Endothelial cell of umbilical vein (primary cell): ENCODE measurements at regions not wholly inside any gene's neighbourhood (a gene's known extent, or its start where the extent isn't known, plus 50 kb on each side); places are given as distances from the start of the nearest gene placed in this dataset.

ENCODE experiments used
- BruUV-seq: library from RNA; stranded (reverse); fragments of 400-500 nt; replicated peaks from 2 replicates; lab custom pipeline; 2021; lab: Mats Ljungman, UMichigan
- CTCF ChIA-PET: fragments of 300-600, 350-600 bp; sonication (Branson Sonifier 250); formaldehyde crosslinking; loops from one replicate; lab custom pipeline; 2021; ENCODE audit warnings: antibody characterized with exemption, inconsistent platforms; lab: Charles Lee
- POLR2A ChIA-PET: fragments of 300-600, 350-600 bp; sonication (Branson Sonifier 250); formaldehyde crosslinking; loops from one replicate; lab custom pipeline; 2021; ENCODE audit warnings: antibody characterized with exemption, inconsistent platforms; lab: Charles Lee
- DNase-seq: peaks from one replicate; pipeline ENCODE4 v3.0.0-alpha.2; 2011; ENCODE audit warnings: low read depth, low spot score
- FAIRE-seq: peaks from 2 replicates; lab custom pipeline; 2011; peaks lifted over from hg19 to GRCh38; lab: Jason Lieb, UNC
- H2AFZ ChIP-seq: 2 replicates; pipeline ENCODE4 v1.6.0; 2012; ENCODE audit warnings: low read depth, low read length, control low read depth, inconsistent platforms
- H3K27ac ChIP-seq: 2 replicates; pipeline ENCODE4 v1.5.1; 2011; ENCODE audit warnings: low read depth, mild to moderate bottlenecking, control low read depth, low read length, moderate library complexity; ENCODE audit not compliant: insufficient read depth
- H3K27me3 ChIP-seq, 2 experiments: 2 replicates each; pipeline versions ENCODE4 v1.6.0 to v1.6.1; 2011; ENCODE audit warnings: low read length in 2 of 2, mixed read lengths in 1 of 2; ENCODE audit not compliant: control insufficient read depth in 2 of 2, insufficient read depth in 2 of 2
- H3K36me3 ChIP-seq, 2 experiments: 2 replicates in 1 of 2; 3 replicates in 1 of 2; pipeline ENCODE4 v1.5.1; 2011; ENCODE audit warnings: low read length in 2 of 2, mild to moderate bottlenecking in 1 of 2, moderate library complexity in 1 of 2; ENCODE audit not compliant: control insufficient read depth in 2 of 2, insufficient read depth in 2 of 2; ENCODE audit errors: extremely low read depth in 1 of 2
- H3K4me1 ChIP-seq: 3 replicates; pipeline ENCODE4 v1.5.1; 2011; ENCODE audit warnings: mild to moderate bottlenecking, low read length; ENCODE audit not compliant: control insufficient read depth, insufficient read depth; ENCODE audit errors: extremely low read depth
- H3K4me2 ChIP-seq: 2 replicates; pipeline ENCODE4 v1.6.1; 2011; ENCODE audit warnings: low read length, control low read depth, mixed read lengths; ENCODE audit not compliant: insufficient read depth
- H3K4me3 ChIP-seq, 3 experiments: fragments of 200-600 bp in 1 of 3; sonication (generic), shearing (Covaris generic) in 1 of 3; replicated peaks in 1 of 3; 2 replicates each; pipeline ENCODE4 v1.5.1; 2011 to 2016; ENCODE audit warnings: control low read depth in 3 of 3, low read length in 3 of 3, mild to moderate bottlenecking in 2 of 3, inconsistent platforms in 1 of 3, low read depth in 1 of 3, moderate library complexity in 1 of 3; ENCODE audit not compliant: insufficient read depth in 1 of 3
- H3K79me2 ChIP-seq: 2 replicates; pipeline ENCODE4 v1.6.0; 2012; ENCODE audit warnings: low read length, inconsistent platforms; ENCODE audit not compliant: control insufficient read depth, insufficient read depth
- H3K9ac ChIP-seq: replicated peaks from 2 replicates; pipeline ENCODE3; 2011; ENCODE audit warnings: low read length, control low read depth; ENCODE audit not compliant: insufficient read depth; ENCODE audit errors: extremely low read depth
- H3K9me1 ChIP-seq: replicated peaks from 3 replicates; pipeline ENCODE4 v1.6.0; 2011; ENCODE audit warnings: mild to moderate bottlenecking, low read length; ENCODE audit not compliant: control insufficient read depth, insufficient read depth; ENCODE audit errors: extremely low read depth
- H3K9me3 ChIP-seq: replicated peaks from 2 replicates; pipeline ENCODE4 v1.5.1; 2012; ENCODE audit warnings: low read length, inconsistent platforms; ENCODE audit not compliant: control insufficient read depth, insufficient read depth
- H4K20me1 ChIP-seq: replicated peaks from 2 replicates; pipeline ENCODE3; 2011; ENCODE audit warnings: mild to moderate bottlenecking, low read length; ENCODE audit not compliant: control insufficient read depth, insufficient read depth; ENCODE audit errors: extremely low read depth
- EZH2 ChIP-seq: IDR thresholded peaks from 2 replicates; pipeline ENCODE4 v1.6.1; 2012; ENCODE audit warnings: borderline replicate concordance, low read depth, mild to moderate bottlenecking, moderate library complexity, low read length, inconsistent platforms; ENCODE audit not compliant: severe bottlenecking
- FOS ChIP-seq: IDR thresholded peaks from 2 replicates; pipeline ENCODE4 v1.6.1; 2011; ENCODE audit warnings: mild to moderate bottlenecking, low read length, moderate library complexity, borderline replicate concordance; ENCODE audit not compliant: insufficient read depth
- GATA2 ChIP-seq: IDR thresholded peaks from 2 replicates; pipeline ENCODE4 v1.7.0; 2011; ENCODE audit warnings: low read depth, mild to moderate bottlenecking, moderate library complexity, mixed read lengths, low read length; ENCODE audit not compliant: insufficient read length, insufficient read depth
- JUN ChIP-seq: IDR thresholded peaks from 2 replicates; pipeline ENCODE4 v1.6.1; 2011; ENCODE audit warnings: borderline replicate concordance, low read depth; ENCODE audit not compliant: insufficient read length, insufficient read depth
- MYC ChIP-seq: IDR thresholded peaks from one replicate; pipeline ENCODE4 v1.6.1; 2011; ENCODE audit warnings: mild to moderate bottlenecking, low read depth, low read length
- POLR2A ChIP-seq: IDR thresholded peaks from 2 replicates; pipeline ENCODE4 v1.6.1; 2012; ENCODE audit warnings: low read depth, mild to moderate bottlenecking, control low read depth, low read length
- POLR2AphosphoS5 ChIP-seq: IDR thresholded peaks from 2 replicates; pipeline ENCODE4 v1.6.1; 2012; ENCODE audit warnings: low read depth, mild to moderate bottlenecking, control low read depth, low read length, moderate library complexity; ENCODE audit not compliant: insufficient read depth
- dilution Hi-C: fragments of 300-500 bp; cut with MboI; formaldehyde crosslinking; loops from one replicate; pipeline ENCODE4 v1.15.0; 2019; ENCODE audit warnings: low sequenced_read_pairs; ENCODE audit not compliant: extremely low pct_ligation_motif_present
- intact Hi-C: fragments of 100-400 bp; cut with micrococcal nuclease; formaldehyde crosslinking; loops from one replicate; pipeline ENCODE4 v1.10.0; 2022
- TF ChIP-seq, protein P1 (sequence below): IDR thresholded peaks from 2 replicates; pipeline ENCODE4 v1.6.1; 2011; ENCODE audit not compliant: insufficient read depth, insufficient read length
- TF ChIP-seq, protein P2 (sequence below), 2 donors: IDR thresholded peaks; 1 replicate in 1 of 2; 2 replicates in 1 of 2; pipeline ENCODE4 v1.5.1; 2011; ENCODE audit warnings: low read length in 2 of 2, mild to moderate bottlenecking in 2 of 2, moderate library complexity in 2 of 2, control low read depth in 1 of 2, inconsistent platforms in 1 of 2, low read depth in 1 of 2; ENCODE audit not compliant: insufficient read depth in 1 of 2; ENCODE audit errors: extremely low read depth in 1 of 2

DNA sequence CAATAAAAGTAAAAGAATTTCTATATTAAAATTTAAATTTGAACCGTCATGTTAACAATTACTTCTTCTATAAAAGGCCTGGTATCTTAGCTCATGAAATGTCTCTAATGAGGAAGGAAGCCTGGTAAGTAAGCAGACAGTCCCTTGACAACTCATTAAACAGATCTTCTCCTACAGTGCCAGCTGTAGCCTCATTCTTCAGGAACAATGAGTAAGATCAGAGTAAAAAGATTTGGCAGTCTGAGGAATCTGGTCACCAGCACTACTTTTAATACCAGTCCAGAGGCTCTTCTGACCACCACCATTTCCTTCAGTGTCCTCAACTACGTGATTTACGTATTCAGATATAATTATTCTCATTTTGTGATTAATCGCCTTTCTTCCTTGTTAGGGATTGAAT lies 955.0 kb upstream of the ALCAM start:
- dilution Hi-C loops, result no loop called here

More for the DNA sequence above, 955.0 kb upstream of the ALCAM start:
- Histone ChIP-seq H2AFZ (no peak overlapping the region), H3K4me2 (no peak overlapping the region), H3K27me3 (no peaks in the 10 kb centered on the region), H3K79me2 (no peaks in the 10 kb centered on the region), H3K36me3 (no peaks in the 10 kb centered on the region), H3K27ac (no peak overlapping the region), H3K9me3 (no peaks in the 10 kb centered on the region), H3K4me3 (no peak overlapping the region), H3K9ac (no peak overlapping the region), H3K4me1 (no peaks in the 10 kb centered on the region), H3K9me1 (no peaks in the 10 kb centered on the region), H4K20me1 (no peaks in the 10 kb centered on the region)
- ChIA-PET POLR2A (no interaction called here), CTCF (no interaction called here)
- TF ChIP-seq POLR2A (no peak), FOS (no peak), EZH2 (no peak), MYC (no peak), POLR2AphosphoS5 (no peak), GATA2 (no peak), JUN (no peak)
- TF ChIP-seq, protein P1, sequence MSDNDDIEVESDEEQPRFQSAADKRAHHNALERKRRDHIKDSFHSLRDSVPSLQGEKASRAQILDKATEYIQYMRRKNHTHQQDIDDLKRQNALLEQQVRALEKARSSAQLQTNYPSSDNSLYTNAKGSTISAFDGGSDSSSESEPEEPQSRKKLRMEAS, result no peak
- TF ChIP-seq, protein P2, sequence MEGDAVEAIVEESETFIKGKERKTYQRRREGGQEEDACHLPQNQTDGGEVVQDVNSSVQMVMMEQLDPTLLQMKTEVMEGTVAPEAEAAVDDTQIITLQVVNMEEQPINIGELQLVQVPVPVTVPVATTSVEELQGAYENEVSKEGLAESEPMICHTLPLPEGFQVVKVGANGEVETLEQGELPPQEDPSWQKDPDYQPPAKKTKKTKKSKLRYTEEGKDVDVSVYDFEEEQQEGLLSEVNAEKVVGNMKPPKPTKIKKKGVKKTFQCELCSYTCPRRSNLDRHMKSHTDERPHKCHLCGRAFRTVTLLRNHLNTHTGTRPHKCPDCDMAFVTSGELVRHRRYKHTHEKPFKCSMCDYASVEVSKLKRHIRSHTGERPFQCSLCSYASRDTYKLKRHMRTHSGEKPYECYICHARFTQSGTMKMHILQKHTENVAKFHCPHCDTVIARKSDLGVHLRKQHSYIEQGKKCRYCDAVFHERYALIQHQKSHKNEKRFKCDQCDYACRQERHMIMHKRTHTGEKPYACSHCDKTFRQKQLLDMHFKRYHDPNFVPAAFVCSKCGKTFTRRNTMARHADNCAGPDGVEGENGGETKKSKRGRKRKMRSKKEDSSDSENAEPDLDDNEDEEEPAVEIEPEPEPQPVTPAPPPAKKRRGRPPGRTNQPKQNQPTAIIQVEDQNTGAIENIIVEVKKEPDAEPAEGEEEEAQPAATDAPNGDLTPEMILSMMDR (IDR thresholded peaks at IDR 0.05; ENCODE audit: extremely low read depth in 1 of 2, insufficient read depth in 1 of 2, low read depth in 1 of 2, low read length in 2 of 2), result no peak
- no TSS peak for BruUV-seq
- DNase-seq, result no peak
- intact Hi-C loops, result no loop called here
- FAIRE-seq, result no peak
